HL-60 (cell line): ENCODE measurements at regions not wholly inside any gene's neighbourhood (a gene's known extent, or its start where the extent isn't known, plus 50 kb on each side); places are given as distances from the start of the nearest gene placed in this dataset.

ENCODE experiments used
- DNase-seq, 2 experiments: peaks; one replicate each; pipeline ENCODE4 v3.0.0-alpha.2; 2010 to 2020; ENCODE audit warnings: low read depth in 1 of 2, low spot score in 1 of 2
- H3K27ac ChIP-seq: fragments of 250-450 bp; sonication (Bioruptor Pico); replicated peaks from 2 replicates; pipeline ENCODE4 v1.5.1; 2020; ENCODE audit warnings: mild to moderate bottlenecking, moderate library complexity
- H3K27me3 ChIP-seq: fragments of 250-450 bp; sonication (Bioruptor Pico); 2 replicates; pipeline ENCODE4 v1.5.1; 2021; ENCODE audit warnings: mild to moderate bottlenecking, moderate library complexity; ENCODE audit not compliant: insufficient read depth, poor library complexity, severe bottlenecking
- H3K4me3 ChIP-seq: replicated peaks from 2 replicates; pipeline ENCODE4 v1.5.1; 2011; ENCODE audit warnings: mild to moderate bottlenecking, control low read depth, low read length; ENCODE audit not compliant: insufficient read depth
- CTCF ChIP-seq: IDR thresholded peaks from one replicate; pipeline ENCODE4 v1.5.1; 2011; ENCODE audit warnings: low read length, control low read depth, inconsistent platforms; ENCODE audit not compliant: insufficient read depth
- GABPA ChIP-seq: IDR thresholded peaks from 2 replicates; pipeline ENCODE4 v1.6.1; 2012; ENCODE audit warnings: low read depth
- POLR2AphosphoS5 ChIP-seq: IDR thresholded peaks from 2 replicates; pipeline ENCODE4 v1.6.1; 2012; ENCODE audit warnings: low read depth
- REST ChIP-seq: IDR thresholded peaks from 2 replicates; pipeline ENCODE4 v1.6.1; 2012; ENCODE audit warnings: low read depth; ENCODE audit not compliant: insufficient replicate concordance
- SPI1 ChIP-seq: IDR thresholded peaks from 2 replicates; pipeline ENCODE4 v1.6.1; 2012; ENCODE audit warnings: low read depth, mild to moderate bottlenecking, borderline replicate concordance

- no peak overlapping the region for H3K4me3 ChIP-seq
- H3K27ac ChIP-seq, result no peak overlapping the region
- no peak for DNase-seq
- TF ChIP-seq SPI1, result no peak
- TF ChIP-seq POLR2AphosphoS5, result no peak
- no peak for TF ChIP-seq REST
- no peak for TF ChIP-seq GABPA
- H3K27me3 ChIP-seq, result no peaks in the 10 kb centered on the region
Measured at GRCh38 chrX:136975684-136976470, 57.9 kb downstream of the GPR101 start.

GRCh38 chrX:136967966-136968365, 65.8 kb downstream of the GPR101 start:
- H3K27me3 ChIP-seq, result no peaks in the 10 kb centered on the region
- H3K27ac ChIP-seq, result no peak overlapping the region
- no peak overlapping the region for H3K4me3 ChIP-seq
- no peak for TF ChIP-seq SPI1
- TF ChIP-seq POLR2AphosphoS5, result no peak
- no peak for TF ChIP-seq GABPA
- TF ChIP-seq REST, result no peak
- no peak for TF ChIP-seq CTCF
- no peak for DNase-seq

GRCh38 chrX:136963973-136964372, 69.8 kb downstream of the GPR101 start:
- no peaks in the 10 kb centered on the region for H3K27me3 ChIP-seq
- TF ChIP-seq POLR2AphosphoS5 (no peak), SPI1 (no peak), CTCF (no peak), REST (no peak), GABPA (no peak)

More at GRCh38 chrX:136963973-136964372, 69.8 kb downstream of the GPR101 start:
- H3K27ac ChIP-seq, result no peak overlapping the region
- no peak overlapping the region for H3K4me3 ChIP-seq
- no peak for DNase-seq
